ENCODE measurements at regions not wholly inside any gene's neighbourhood (a gene's known extent, or its start where the extent isn't known, plus 50 kb on each side); places are given as distances from the start of the nearest gene placed in this dataset.

- H3K4me3 Mint-ChIP-seq (ENCODE audit: low read depth, unreplicated experiment): no peak overlapping the region
- no peak for TF ChIP-seq CTCF (IDR thresholded peaks at IDR 0.05; ENCODE audit: unreplicated experiment)
- no peak overlapping the region for H3K27ac Mint-ChIP-seq (ENCODE audit: unreplicated experiment)
- DNase-seq: no peak
- BruUV-seq (replicated peaks): no TSS peak
- no peaks in the 10 kb centered on the region for H3K36me3 Mint-ChIP-seq (ENCODE audit: insufficient read depth, unreplicated experiment)
- CTCF ChIA-PET: no interaction called here
- no peaks in the 10 kb centered on the region for H3K9me3 Mint-ChIP-seq (ENCODE audit: low read depth, unreplicated experiment)
- intact Hi-C loops (cut with micrococcal nuclease; ENCODE audit: unreplicated experiment): no loop called here
- H3K27me3 Mint-ChIP-seq (ENCODE audit: unreplicated experiment): no peaks in the 10 kb centered on the region
- no peaks in the 10 kb centered on the region for H3K4me1 Mint-ChIP-seq (ENCODE audit: low read depth, unreplicated experiment)
Measured at GRCh38 chr4:22573198-22573597, 57.3 kb upstream of the ADGRA3 start.

- DNase-seq: no peak
- TF ChIP-seq CTCF (IDR thresholded peaks at IDR 0.05; ENCODE audit: unreplicated experiment): no peak
- Mint-ChIP-seq H3K27ac (ENCODE audit: unreplicated experiment) (no peak overlapping the region), H3K27me3 (ENCODE audit: unreplicated experiment) (no peaks in the 10 kb centered on the region), H3K36me3 (ENCODE audit: insufficient read depth, unreplicated experiment) (no peaks in the 10 kb centered on the region), H3K4me1 (ENCODE audit: low read depth, unreplicated experiment) (no peaks in the 10 kb centered on the region), H3K4me3 (ENCODE audit: low read depth, unreplicated experiment) (no peak overlapping the region), H3K9me3 (ENCODE audit: low read depth, unreplicated experiment) (peaks cover 2% of the 10 kb centered on the region)
- CTCF ChIA-PET: no interaction called here
- intact Hi-C loops (cut with micrococcal nuclease; ENCODE audit: unreplicated experiment): no loop called here
- BruUV-seq (replicated peaks): no TSS peak
Measured at GRCh38 chr4:22573641-22574040, 57.8 kb upstream of the ADGRA3 start.

GRCh38 chr4:22574424-22574823, 58.6 kb upstream of the ADGRA3 start:
- CTCF ChIA-PET: no interaction called here

GRCh38 chr4:22574880-22575279, 59.0 kb upstream of the ADGRA3 start:
- Mint-ChIP-seq H3K9me3 (ENCODE audit: low read depth, unreplicated experiment) (peaks cover 2% of the 10 kb centered on the region), H3K27me3 (ENCODE audit: unreplicated experiment) (no peaks in the 10 kb centered on the region), H3K4me3 (ENCODE audit: low read depth, unreplicated experiment) (no peak overlapping the region), H3K27ac (ENCODE audit: unreplicated experiment) (no peak overlapping the region), H3K4me1 (ENCODE audit: low read depth, unreplicated experiment) (no peaks in the 10 kb centered on the region), H3K36me3 (ENCODE audit: insufficient read depth, unreplicated experiment) (no peaks in the 10 kb centered on the region)
- CTCF ChIA-PET: no interaction called here
- DNase-seq: no peak
- TF ChIP-seq CTCF (IDR thresholded peaks at IDR 0.05; ENCODE audit: unreplicated experiment): no peak
- intact Hi-C loops (cut with micrococcal nuclease; ENCODE audit: unreplicated experiment): no loop called here
- BruUV-seq (replicated peaks): no TSS peak

More at GRCh38 chr4:22574424-22574823, 58.6 kb upstream of the ADGRA3 start:
- Mint-ChIP-seq H3K4me3 (ENCODE audit: low read depth, unreplicated experiment) (no peak overlapping the region), H3K27me3 (ENCODE audit: unreplicated experiment) (no peaks in the 10 kb centered on the region), H3K36me3 (ENCODE audit: insufficient read depth, unreplicated experiment) (no peaks in the 10 kb centered on the region), H3K9me3 (ENCODE audit: low read depth, unreplicated experiment) (peaks cover 2% of the 10 kb centered on the region), H3K27ac (ENCODE audit: unreplicated experiment) (no peak overlapping the region), H3K4me1 (ENCODE audit: low read depth, unreplicated experiment) (no peaks in the 10 kb centered on the region)
- TF ChIP-seq CTCF (IDR thresholded peaks at IDR 0.05; ENCODE audit: unreplicated experiment): no peak
- intact Hi-C loops (cut with micrococcal nuclease; ENCODE audit: unreplicated experiment): no loop called here
- no TSS peak for BruUV-seq (replicated peaks)
- no peak for DNase-seq

- CTCF ChIA-PET: no interaction called here
- H3K36me3 Mint-ChIP-seq (ENCODE audit: insufficient read depth, unreplicated experiment): no peaks in the 10 kb centered on the region
- TF ChIP-seq CTCF (IDR thresholded peaks at IDR 0.05; ENCODE audit: unreplicated experiment): no peak
- no peaks in the 10 kb centered on the region for H3K27me3 Mint-ChIP-seq (ENCODE audit: unreplicated experiment)
- H3K4me1 Mint-ChIP-seq (ENCODE audit: low read depth, unreplicated experiment): no peaks in the 10 kb centered on the region
- BruUV-seq (replicated peaks): no TSS peak
- intact Hi-C loops (cut with micrococcal nuclease; ENCODE audit: unreplicated experiment): no loop called here
- no peak for DNase-seq
- no peak overlapping the region for H3K27ac Mint-ChIP-seq (ENCODE audit: unreplicated experiment)
- no peaks in the 10 kb centered on the region for H3K9me3 Mint-ChIP-seq (ENCODE audit: low read depth, unreplicated experiment)
- no peak overlapping the region for H3K4me3 Mint-ChIP-seq (ENCODE audit: low read depth, unreplicated experiment)
Measured at GRCh38 chr4:22587253-22587652, 71.4 kb upstream of the ADGRA3 start.
